Activated naive CD4-positive, alpha-beta T cell treated with anti-CD3 and anti-CD28 coated beads for 36 hours (primary cell): ENCODE measurements at regions not wholly inside any gene's neighbourhood (a gene's known extent, or its start where the extent isn't known, plus 50 kb on each side); places are given as distances from the start of the nearest gene placed in this dataset.

Experiments used
- CTCF ChIA-PET: fragments of 350-600 bp; sonication (Branson Sonifier 250); formaldehyde crosslinking; loops from one replicate; lab custom pipeline; 2021; ENCODE audit warnings: antibody characterized with exemption; lab: Charles Lee
- DNase-seq: peaks from one replicate; pipeline ENCODE4 v3.0.0-alpha.2; 2020
- H3K27ac Mint-ChIP-seq: one replicate; pipeline ENCODE4 v1.8.0; 2021; ENCODE audit warnings: mild to moderate bottlenecking, mixed read lengths
- H3K27me3 Mint-ChIP-seq: one replicate; pipeline ENCODE4 v1.8.0; 2021; ENCODE audit warnings: low read depth, mixed read lengths
- H3K36me3 Mint-ChIP-seq: one replicate; pipeline ENCODE4 v1.8.0; 2021; ENCODE audit warnings: low read depth, mixed read lengths
- H3K4me1 Mint-ChIP-seq: one replicate; pipeline ENCODE4 v1.8.0; 2021; ENCODE audit warnings: low read depth, mixed read lengths
- H3K4me3 Mint-ChIP-seq: one replicate; pipeline ENCODE4 v1.8.0; 2021; ENCODE audit warnings: mild to moderate bottlenecking, moderate library complexity, mixed read lengths
- H3K9me3 Mint-ChIP-seq: one replicate; pipeline ENCODE4 v1.8.0; 2021; ENCODE audit warnings: mixed read lengths
- intact Hi-C: fragments of 100-400 bp; cut with micrococcal nuclease; formaldehyde crosslinking; loops from one replicate; pipeline ENCODE4 v1.15.1; 2023

GRCh38 chr3:24631481-24631880 is 136.8 kb upstream of the THRB start:
- intact Hi-C loops: no loop called here
- Mint-ChIP-seq H3K27ac (no peak overlapping the region), H3K36me3 (no peaks in the 10 kb centered on the region), H3K4me3 (no peak overlapping the region), H3K4me1 (no peaks in the 10 kb centered on the region), H3K27me3 (no peaks in the 10 kb centered on the region), H3K9me3 (peaks cover 10% of the 10 kb centered on the region)
- DNase-seq: no peak
- CTCF ChIA-PET: no interaction called here

GRCh38 chr3:24639061-24639460 is 144.4 kb upstream of the THRB start:
- DNase-seq: no peak
- intact Hi-C loops: no loop called here

GRCh38 chr3:24639481-24640329 is 145.1 kb upstream of the THRB start:
- peaks cover 8% of the 10 kb centered on the region for H3K9me3 Mint-ChIP-seq
- no peaks in the 10 kb centered on the region for H3K4me1 Mint-ChIP-seq
- intact Hi-C loops: no loop called here
- H3K27ac Mint-ChIP-seq: no peak overlapping the region
- no peaks in the 10 kb centered on the region for H3K36me3 Mint-ChIP-seq
- no peak overlapping the region for H3K4me3 Mint-ChIP-seq
- no peak for DNase-seq
- no peaks in the 10 kb centered on the region for H3K27me3 Mint-ChIP-seq
- CTCF ChIA-PET: no interaction called here

More at GRCh38 chr3:24639061-24639460, 144.4 kb upstream of the THRB start:
- CTCF ChIA-PET: interaction anchor here (0.9 kb wide), 1 partner anchor 638 kb away, joined by 3 read pairs; no protein-coding TSS in a partner anchor
- Mint-ChIP-seq H3K27me3 (no peaks in the 10 kb centered on the region), H3K27ac (no peak overlapping the region), H3K36me3 (no peaks in the 10 kb centered on the region), H3K9me3 (peaks cover 8% of the 10 kb centered on the region), H3K4me3 (no peak overlapping the region), H3K4me1 (no peaks in the 10 kb centered on the region)

- Mint-ChIP-seq H3K4me1 (no peaks in the 10 kb centered on the region), H3K4me3 (no peak overlapping the region), H3K36me3 (no peaks in the 10 kb centered on the region), H3K27ac (no peak overlapping the region), H3K9me3 (peaks cover 5% of the 10 kb centered on the region), H3K27me3 (no peaks in the 10 kb centered on the region)
- intact Hi-C loops: no loop called here
- CTCF ChIA-PET: interaction anchor here (0.7 kb wide), 1 partner anchor 165 kb away, joined by 3 read pairs; no protein-coding TSS in a partner anchor
- DNase-seq: no peak
Observed at GRCh38 chr3:24640330-24640877, 145.8 kb upstream of the THRB start.

GRCh38 chr3:24641628-24642027 is 147.0 kb upstream of the THRB start:
- Mint-ChIP-seq H3K9me3 (no peaks in the 10 kb centered on the region), H3K36me3 (no peaks in the 10 kb centered on the region), H3K4me3 (no peak overlapping the region), H3K4me1 (no peaks in the 10 kb centered on the region), H3K27me3 (no peaks in the 10 kb centered on the region), H3K27ac (no peak overlapping the region)
- intact Hi-C loops: no loop called here
- CTCF ChIA-PET: no interaction called here
- no peak for DNase-seq

- Mint-ChIP-seq H3K4me3 (no peak overlapping the region), H3K36me3 (no peaks in the 10 kb centered on the region), H3K4me1 (no peaks in the 10 kb centered on the region), H3K27ac (no peak overlapping the region), H3K9me3 (no peaks in the 10 kb centered on the region), H3K27me3 (no peaks in the 10 kb centered on the region)
- intact Hi-C loops: no loop called here
- CTCF ChIA-PET: no interaction called here
- no peak for DNase-seq
Observed at GRCh38 chr3:24645047-24645446, 150.4 kb upstream of the THRB start.

- no peaks in the 10 kb centered on the region for H3K27me3 Mint-ChIP-seq
- no peaks in the 10 kb centered on the region for H3K9me3 Mint-ChIP-seq
- no peaks in the 10 kb centered on the region for H3K4me1 Mint-ChIP-seq
- no peak for DNase-seq
- no peak overlapping the region for H3K4me3 Mint-ChIP-seq
- no peaks in the 10 kb centered on the region for H3K36me3 Mint-ChIP-seq
- H3K27ac Mint-ChIP-seq: no peak overlapping the region
- CTCF ChIA-PET: no interaction called here
- intact Hi-C loops: no loop called here
Observed at GRCh38 chr3:24646790-24647189, 152.1 kb upstream of the THRB start.

- Mint-ChIP-seq H3K27me3 (no peaks in the 10 kb centered on the region), H3K4me1 (no peaks in the 10 kb centered on the region), H3K9me3 (no peaks in the 10 kb centered on the region), H3K36me3 (no peaks in the 10 kb centered on the region), H3K4me3 (no peak overlapping the region), H3K27ac (no peak overlapping the region)
- CTCF ChIA-PET: no interaction called here
- no peak for DNase-seq
- intact Hi-C loops: no loop called here
Observed at GRCh38 chr3:24648063-24648462, 153.4 kb upstream of the THRB start.

- peaks cover 3% of the 10 kb centered on the region for H3K9me3 Mint-ChIP-seq
- H3K27ac Mint-ChIP-seq: no peak overlapping the region
- intact Hi-C loops: no loop called here
- CTCF ChIA-PET: no interaction called here
- H3K27me3 Mint-ChIP-seq: no peaks in the 10 kb centered on the region
- no peak for DNase-seq
- H3K4me3 Mint-ChIP-seq: no peak overlapping the region
- H3K36me3 Mint-ChIP-seq: no peaks in the 10 kb centered on the region
- H3K4me1 Mint-ChIP-seq: no peaks in the 10 kb centered on the region
Observed at GRCh38 chr3:24650839-24651238, 156.2 kb upstream of the THRB start.

GRCh38 chr3:24657870-24658510 is 163.3 kb upstream of the THRB start:
- Mint-ChIP-seq H3K4me3 (no peak overlapping the region), H3K9me3 (peaks cover 9% of the 10 kb centered on the region), H3K36me3 (no peaks in the 10 kb centered on the region), H3K4me1 (no peaks in the 10 kb centered on the region), H3K27ac (no peak overlapping the region), H3K27me3 (no peaks in the 10 kb centered on the region)
- no peak for DNase-seq
- CTCF ChIA-PET: no interaction called here
- intact Hi-C loops: no loop called here

- Mint-ChIP-seq H3K4me3 (no peak overlapping the region), H3K27me3 (no peaks in the 10 kb centered on the region), H3K9me3 (peaks cover 4% of the 10 kb centered on the region), H3K27ac (no peak overlapping the region), H3K4me1 (no peaks in the 10 kb centered on the region), H3K36me3 (no peaks in the 10 kb centered on the region)
- no peak for DNase-seq
- intact Hi-C loops: no loop called here
- CTCF ChIA-PET: no interaction called here
Observed at GRCh38 chr3:24661175-24661584, 166.5 kb upstream of the THRB start.

GRCh38 chr3:24662449-24663345 is 168.0 kb upstream of the THRB start:
- DNase-seq: no peak
- Mint-ChIP-seq H3K4me1 (no peaks in the 10 kb centered on the region), H3K36me3 (no peaks in the 10 kb centered on the region), H3K4me3 (no peak overlapping the region), H3K9me3 (peaks cover under 1% of the 10 kb centered on the region), H3K27ac (no peak overlapping the region), H3K27me3 (no peaks in the 10 kb centered on the region)
- CTCF ChIA-PET: no interaction called here
- intact Hi-C loops: no loop called here
